HCT116 (cell line): ENCODE measurements at regions not wholly inside any gene's neighbourhood (a gene's known extent, or its start where the extent isn't known, plus 50 kb on each side); places are given as distances from the start of the nearest gene placed in this dataset.

Source experiments
- ATAC-seq: fragments of 200-7000 bp; cut with Tn5 transposase; 2 replicates; pipeline ENCODE4 v1.9.1; 2020; ENCODE audit warnings: mild to moderate bottlenecking, moderate library complexity
- BruUV-seq: library from RNA; stranded (reverse); fragments of 400-500 nt; replicated peaks from 2 replicates; lab custom pipeline; 2021; lab: Mats Ljungman, UMichigan
- CTCF ChIA-PET: fragments of 300-600 bp; sonication (Branson Sonifier 250); formaldehyde crosslinking; loops from one replicate; lab custom pipeline; 2021; ENCODE audit warnings: antibody characterized with exemption; lab: Charles Lee
- POLR2A ChIA-PET: fragments of 300-600, 350-600 bp; sonication (Branson Sonifier 250); formaldehyde crosslinking; loops from one replicate; lab custom pipeline; 2021; ENCODE audit warnings: antibody characterized with exemption; lab: Charles Lee
- RAD21 ChIA-PET, 2 experiments: fragments of 300-600 bp; sonication (Branson Sonifier 250); formaldehyde crosslinking; loops; one replicate each; lab custom pipeline; 2023; ENCODE audit warnings: low total read pairs in 2 of 2; ENCODE audit not compliant: uncharacterized antibody in 2 of 2, unreplicated experiment in 2 of 2, low non-redundant PET in 1 of 2; lab: Charles Lee
- DNase-seq: peaks from one replicate; pipeline ENCODE4 v3.0.0-alpha.2; 2010; ENCODE audit warnings: low read depth, low spot score
- H2AFZ ChIP-seq: fragments of 200-600 bp; shearing (Covaris generic), sonication (generic); 2 replicates; pipeline ENCODE4 v1.6.1; 2017; ENCODE audit warnings: low read depth, mixed run types, mixed read lengths, antibody characterized with exemption, low read length; ENCODE audit not compliant: poor library complexity, severe bottlenecking
- H3K27ac ChIP-seq: 2 replicates; pipeline ENCODE4 v1.5.1; 2012; ENCODE audit warnings: low read depth, low read length
- H3K27me3 ChIP-seq: fragments of 200-600 bp; sonication (generic); 2 replicates; pipeline ENCODE4 v1.6.1; 2016; ENCODE audit warnings: mixed run types, low read length, mixed read lengths; ENCODE audit not compliant: insufficient read depth
- H3K36me3 ChIP-seq, 2 experiments: fragments of 200-500 bp in 1 of 2; fragments of 200-600 bp in 1 of 2; sonication (Bioruptor generic) in 1 of 2; sonication (generic) in 1 of 2; 2 replicates each; pipeline versions ENCODE4 v1.5.1 to v1.6.1; 2014 to 2016; ENCODE audit warnings: low read length in 2 of 2, inconsistent platforms in 1 of 2, mixed read lengths in 1 of 2, mixed run types in 1 of 2; ENCODE audit not compliant: insufficient read depth in 2 of 2, control insufficient read depth in 1 of 2
- H3K4me1 ChIP-seq, 2 experiments: fragments of 200-600 bp in 1 of 2; sonication (generic) in 1 of 2; 2 replicates each; pipeline versions ENCODE4 v1.5.1 to v1.6.1; 2012 to 2017; ENCODE audit warnings: low read length in 2 of 2, inconsistent platforms in 1 of 2, mild to moderate bottlenecking in 1 of 2, mixed read lengths in 1 of 2, mixed run types in 1 of 2, moderate library complexity in 1 of 2; ENCODE audit not compliant: insufficient read depth in 2 of 2, control insufficient read depth in 1 of 2
- H3K4me2 ChIP-seq: fragments of 200-600 bp; sonication (generic); 2 replicates; pipeline ENCODE4 v1.6.1; 2017; ENCODE audit warnings: mixed run types, low read length, mixed read lengths
- H3K4me3 ChIP-seq, 2 experiments: fragments of 200-600 bp in 1 of 2; sonication (generic) in 1 of 2; replicated peaks in 1 of 2; 2 replicates each; pipeline ENCODE4 v1.5.1; 2011 to 2016; ENCODE audit warnings: low read length in 2 of 2, control low read depth in 1 of 2, low read depth in 1 of 2, mild to moderate bottlenecking in 1 of 2, mixed read lengths in 1 of 2, mixed run types in 1 of 2
- H3K79me2 ChIP-seq: fragments of 200-600 bp; sonication (generic); 2 replicates; pipeline ENCODE4 v1.6.1; 2017; ENCODE audit warnings: mild to moderate bottlenecking, mixed run types, low read length, moderate library complexity, mixed read lengths; ENCODE audit not compliant: insufficient read depth
- H3K9ac ChIP-seq: fragments of 200-600 bp; sonication (generic); 2 replicates; pipeline ENCODE4 v1.6.1; 2016; ENCODE audit warnings: low read length, mixed read lengths
- H3K9me2 ChIP-seq: fragments of 200-600 bp; sonication (generic), shearing (Covaris generic); 2 replicates; pipeline ENCODE4 v1.6.1; 2017; ENCODE audit warnings: mixed run types, mild to moderate bottlenecking, moderate library complexity; ENCODE audit not compliant: insufficient read depth
- H3K9me3 ChIP-seq, 2 experiments: fragments of 200-500 bp in 1 of 2; fragments of 200-600 bp in 1 of 2; sonication (Bioruptor generic) in 1 of 2; sonication (generic) in 1 of 2; 2 replicates each; pipeline ENCODE4 v1.6.1; 2014 to 2017; ENCODE audit warnings: low read length in 2 of 2, mixed read lengths in 2 of 2, inconsistent platforms in 1 of 2, low read depth in 1 of 2, mild to moderate bottlenecking in 1 of 2, mixed run types in 1 of 2, moderate library complexity in 1 of 2; ENCODE audit not compliant: control insufficient read depth in 1 of 2, insufficient read depth in 1 of 2
- H4K20me1 ChIP-seq: fragments of 200-600 bp; sonication (generic), shearing (Covaris generic); 2 replicates; pipeline ENCODE4 v1.6.1; 2017; ENCODE audit warnings: mixed run types, mild to moderate bottlenecking, moderate library complexity; ENCODE audit not compliant: insufficient read depth
- CBX3 ChIP-seq: IDR thresholded peaks from 2 replicates; pipeline ENCODE4 v1.6.1; 2012; ENCODE audit warnings: low read depth
- CEBPB ChIP-seq: IDR thresholded peaks from 2 replicates; pipeline ENCODE4 v1.6.1; 2012; ENCODE audit warnings: low read depth
- ELF1 ChIP-seq: IDR thresholded peaks from 2 replicates; pipeline ENCODE4 v1.6.1; 2012; ENCODE audit warnings: low read depth, borderline replicate concordance
- EZH2 ChIP-seq: fragments of 200-600 bp; sonication (generic); IDR thresholded peaks from 2 replicates; pipeline ENCODE4 v1.6.1; 2017; ENCODE audit warnings: antibody characterized with exemption, mixed run types
- EZH2phosphoT487 ChIP-seq: fragments of 200-600 bp; IDR thresholded peaks from 2 replicates; pipeline ENCODE4 v1.6.1; 2018; ENCODE audit warnings: antibody characterized with exemption, borderline replicate concordance
- FOSL1 ChIP-seq: IDR thresholded peaks from 2 replicates; pipeline ENCODE4 v1.6.1; 2012; ENCODE audit warnings: low read depth
- JUND ChIP-seq: IDR thresholded peaks from 2 replicates; pipeline ENCODE4 v1.6.1; 2012
- MAX ChIP-seq: IDR thresholded peaks from 2 replicates; pipeline ENCODE4 v1.6.1; 2012
- POLR2A ChIP-seq: IDR thresholded peaks from 2 replicates; pipeline ENCODE4 v1.7.0; 2011; ENCODE audit warnings: borderline replicate concordance; ENCODE audit not compliant: insufficient read depth, insufficient read length; ENCODE audit errors: extremely low read depth
- POLR2AphosphoS5 ChIP-seq: IDR thresholded peaks from 2 replicates; pipeline ENCODE4 v1.6.1; 2011; ENCODE audit warnings: mild to moderate bottlenecking, low read depth, low read length, moderate library complexity
- RAD21 ChIP-seq: IDR thresholded peaks from 2 replicates; pipeline ENCODE4 v1.6.1; 2012; ENCODE audit warnings: low read depth, mild to moderate bottlenecking
- SIN3A ChIP-seq: IDR thresholded peaks from 2 replicates; pipeline ENCODE4 v1.6.1; 2012; ENCODE audit warnings: low read depth
- SP1 ChIP-seq: IDR thresholded peaks from 2 replicates; pipeline ENCODE4 v1.6.1; 2012; ENCODE audit warnings: low read depth
- SRF ChIP-seq: IDR thresholded peaks from 2 replicates; pipeline ENCODE4 v1.6.1; 2012; ENCODE audit warnings: low read depth
- TCF7L2 ChIP-seq: IDR thresholded peaks from 2 replicates; pipeline ENCODE4 v1.7.0; 2011; ENCODE audit warnings: borderline replicate concordance, inconsistent platforms; ENCODE audit not compliant: insufficient read depth, insufficient read length; ENCODE audit errors: extremely low read depth
- YY1 ChIP-seq: IDR thresholded peaks from 2 replicates; pipeline ENCODE4 v1.6.1; 2011; ENCODE audit warnings: low read length, low read depth, moderate library complexity, mild to moderate bottlenecking; ENCODE audit not compliant: insufficient replicate concordance; ENCODE audit errors: extremely low read depth
- ZFX ChIP-seq: fragments of 450-650 bp; IDR thresholded peaks from 2 replicates; pipeline ENCODE4 v1.6.1; 2017
- intact Hi-C: fragments of 100-400 bp; cut with micrococcal nuclease; formaldehyde crosslinking; loops from 2 replicates; pipeline ENCODE4 v1.10.0; 2022
- TF ChIP-seq, protein P1 (sequence below): IDR thresholded peaks from 2 replicates; pipeline ENCODE4 v1.6.1; 2012; ENCODE audit warnings: low read depth
- TF ChIP-seq, protein P2 (sequence below): IDR thresholded peaks from 2 replicates; pipeline ENCODE4 v1.6.1; 2012
- TF ChIP-seq, protein P3 (sequence below), 3 experiments: fragments of 200-600 bp in 1 of 3; sonication (generic) in 1 of 3; IDR thresholded peaks in 2 of 3; conservative IDR thresholded peaks in 1 of 3; 2 replicates each; pipeline ENCODE4 v1.5.1; 2012 to 2017; ENCODE audit warnings: low read depth in 2 of 3, low read length in 2 of 3, antibody characterized with exemption in 1 of 3, borderline replicate concordance in 1 of 3, control low read depth in 1 of 3, mild to moderate bottlenecking in 1 of 3, mixed read lengths in 1 of 3, mixed run types in 1 of 3, moderate library complexity in 1 of 3; ENCODE audit not compliant: insufficient read depth in 1 of 3

DNA sequence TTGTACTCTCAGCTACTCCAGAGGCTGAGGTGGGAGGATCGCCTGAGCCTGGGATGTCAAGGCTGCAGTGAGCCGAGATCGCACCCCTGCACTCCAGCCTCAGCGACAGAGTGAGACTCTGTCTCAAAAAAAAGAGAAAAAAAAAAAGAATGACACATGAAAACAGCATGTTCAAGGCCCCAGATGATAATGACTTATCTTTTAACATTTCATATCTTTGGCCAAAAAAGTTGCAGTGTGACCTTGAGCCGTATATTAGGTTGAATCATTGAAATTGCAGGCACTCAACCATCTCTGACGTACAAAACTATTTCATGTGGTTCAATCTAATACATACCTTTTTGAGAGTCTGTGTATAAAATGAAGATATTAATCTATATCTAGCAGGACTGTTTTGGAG, 79.1 kb upstream of the CPEB4 start:
- H3K9ac ChIP-seq, result no peak overlapping the region
- CTCF ChIA-PET, result no interaction called here
- H3K9me3 ChIP-seq, result no peaks in the 10 kb centered on the region; a peak in 1 of 4 replicates
- H3K4me3 ChIP-seq, result no peak overlapping the region
- no peak overlapping the region for H3K4me2 ChIP-seq
- TF ChIP-seq, protein P1, sequence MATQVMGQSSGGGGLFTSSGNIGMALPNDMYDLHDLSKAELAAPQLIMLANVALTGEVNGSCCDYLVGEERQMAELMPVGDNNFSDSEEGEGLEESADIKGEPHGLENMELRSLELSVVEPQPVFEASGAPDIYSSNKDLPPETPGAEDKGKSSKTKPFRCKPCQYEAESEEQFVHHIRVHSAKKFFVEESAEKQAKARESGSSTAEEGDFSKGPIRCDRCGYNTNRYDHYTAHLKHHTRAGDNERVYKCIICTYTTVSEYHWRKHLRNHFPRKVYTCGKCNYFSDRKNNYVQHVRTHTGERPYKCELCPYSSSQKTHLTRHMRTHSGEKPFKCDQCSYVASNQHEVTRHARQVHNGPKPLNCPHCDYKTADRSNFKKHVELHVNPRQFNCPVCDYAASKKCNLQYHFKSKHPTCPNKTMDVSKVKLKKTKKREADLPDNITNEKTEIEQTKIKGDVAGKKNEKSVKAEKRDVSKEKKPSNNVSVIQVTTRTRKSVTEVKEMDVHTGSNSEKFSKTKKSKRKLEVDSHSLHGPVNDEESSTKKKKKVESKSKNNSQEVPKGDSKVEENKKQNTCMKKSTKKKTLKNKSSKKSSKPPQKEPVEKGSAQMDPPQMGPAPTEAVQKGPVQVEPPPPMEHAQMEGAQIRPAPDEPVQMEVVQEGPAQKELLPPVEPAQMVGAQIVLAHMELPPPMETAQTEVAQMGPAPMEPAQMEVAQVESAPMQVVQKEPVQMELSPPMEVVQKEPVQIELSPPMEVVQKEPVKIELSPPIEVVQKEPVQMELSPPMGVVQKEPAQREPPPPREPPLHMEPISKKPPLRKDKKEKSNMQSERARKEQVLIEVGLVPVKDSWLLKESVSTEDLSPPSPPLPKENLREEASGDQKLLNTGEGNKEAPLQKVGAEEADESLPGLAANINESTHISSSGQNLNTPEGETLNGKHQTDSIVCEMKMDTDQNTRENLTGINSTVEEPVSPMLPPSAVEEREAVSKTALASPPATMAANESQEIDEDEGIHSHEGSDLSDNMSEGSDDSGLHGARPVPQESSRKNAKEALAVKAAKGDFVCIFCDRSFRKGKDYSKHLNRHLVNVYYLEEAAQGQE, result no peak
- TF ChIP-seq, protein P2, sequence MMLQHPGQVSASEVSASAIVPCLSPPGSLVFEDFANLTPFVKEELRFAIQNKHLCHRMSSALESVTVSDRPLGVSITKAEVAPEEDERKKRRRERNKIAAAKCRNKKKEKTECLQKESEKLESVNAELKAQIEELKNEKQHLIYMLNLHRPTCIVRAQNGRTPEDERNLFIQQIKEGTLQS, result no peak
- TF ChIP-seq, protein P3, sequence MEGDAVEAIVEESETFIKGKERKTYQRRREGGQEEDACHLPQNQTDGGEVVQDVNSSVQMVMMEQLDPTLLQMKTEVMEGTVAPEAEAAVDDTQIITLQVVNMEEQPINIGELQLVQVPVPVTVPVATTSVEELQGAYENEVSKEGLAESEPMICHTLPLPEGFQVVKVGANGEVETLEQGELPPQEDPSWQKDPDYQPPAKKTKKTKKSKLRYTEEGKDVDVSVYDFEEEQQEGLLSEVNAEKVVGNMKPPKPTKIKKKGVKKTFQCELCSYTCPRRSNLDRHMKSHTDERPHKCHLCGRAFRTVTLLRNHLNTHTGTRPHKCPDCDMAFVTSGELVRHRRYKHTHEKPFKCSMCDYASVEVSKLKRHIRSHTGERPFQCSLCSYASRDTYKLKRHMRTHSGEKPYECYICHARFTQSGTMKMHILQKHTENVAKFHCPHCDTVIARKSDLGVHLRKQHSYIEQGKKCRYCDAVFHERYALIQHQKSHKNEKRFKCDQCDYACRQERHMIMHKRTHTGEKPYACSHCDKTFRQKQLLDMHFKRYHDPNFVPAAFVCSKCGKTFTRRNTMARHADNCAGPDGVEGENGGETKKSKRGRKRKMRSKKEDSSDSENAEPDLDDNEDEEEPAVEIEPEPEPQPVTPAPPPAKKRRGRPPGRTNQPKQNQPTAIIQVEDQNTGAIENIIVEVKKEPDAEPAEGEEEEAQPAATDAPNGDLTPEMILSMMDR (IDR thresholded peaks at IDR 0.05 in 2 of 3, conservative IDR thresholded peaks at IDR 0.05 in 1 of 3; ENCODE audit: borderline replicate concordance in 1 of 3, insufficient read depth in 1 of 3, low read depth in 2 of 3, low read length in 2 of 3), result no peak
- no peak for TF ChIP-seq CBX3
- TF ChIP-seq EZH2phosphoT487, result no peak
- no peak for TF ChIP-seq SIN3A
- no peak for TF ChIP-seq POLR2A
- no peak for TF ChIP-seq TCF7L2
- TF ChIP-seq MAX, result no peak
- TF ChIP-seq CEBPB, result no peak
- TF ChIP-seq ZFX, result no peak
- TF ChIP-seq FOSL1, result no peak
- TF ChIP-seq ELF1, result no peak
- no peak for TF ChIP-seq SRF
- no peak for TF ChIP-seq EZH2
- no peak for TF ChIP-seq YY1
- no peak for TF ChIP-seq RAD21
- TF ChIP-seq SP1, result no peak
- TF ChIP-seq JUND, result no peak
- TF ChIP-seq POLR2AphosphoS5, result no peak
- no peaks in the 10 kb centered on the region for H3K4me1 ChIP-seq
- no peak overlapping the region for H2AFZ ChIP-seq
- ATAC-seq, result no peak
- H4K20me1 ChIP-seq, result no peaks in the 10 kb centered on the region
- no peaks in the 10 kb centered on the region for H3K9me2 ChIP-seq
- H3K27ac ChIP-seq, result no peak overlapping the region
- H3K27me3 ChIP-seq, result no peaks in the 10 kb centered on the region
- no TSS peak for BruUV-seq
- DNase-seq, result no peak
- no peaks in the 10 kb centered on the region for H3K36me3 ChIP-seq
- H3K79me2 ChIP-seq, result no peaks in the 10 kb centered on the region
- POLR2A ChIA-PET, result no interaction called here
- intact Hi-C loops, result no loop called here
- RAD21 ChIA-PET, result no interaction called here
